GM23338 (cell line): ENCODE measurements at regions not wholly inside any gene's neighbourhood (a gene's known extent, or its start where the extent isn't known, plus 50 kb on each side); places are given as distances from the start of the nearest gene placed in this dataset.

Experiments
- ATAC-seq: fragments of 200-7000 bp; cut with Tn5 transposase; 3 replicates; pipeline ENCODE4 v1.9.1; 2020
- DNase-seq: peaks from one replicate; pipeline ENCODE4 v3.0.0-alpha.2; 2015; ENCODE audit warnings: low spot score
- H2AFZ ChIP-seq: fragments of 200-600 bp; sonication (generic); 2 replicates; pipeline ENCODE4 v1.8.0; 2016; ENCODE audit warnings: antibody characterized with exemption, mild to moderate bottlenecking, moderate library complexity
- H3F3A ChIP-seq: fragments of 200-600 bp; sonication (generic); replicated peaks from 2 replicates; pipeline ENCODE4 v1.8.0; 2017; ENCODE audit warnings: antibody characterized with exemption, mixed run types, low read depth
- H3K27ac ChIP-seq: fragments of 200-600 bp; sonication (generic); 2 replicates; pipeline ENCODE4 v1.6.1; 2016; ENCODE audit warnings: low read depth
- H3K27me3 ChIP-seq: fragments of 200-600 bp; sonication (generic); 2 replicates; pipeline ENCODE4 v1.8.0; 2016; ENCODE audit warnings: mild to moderate bottlenecking, mixed run types, moderate library complexity; ENCODE audit not compliant: insufficient read depth
- H3K36me3 ChIP-seq: fragments of 200-600 bp; sonication (generic); 2 replicates; pipeline ENCODE4 v1.8.0; 2016; ENCODE audit warnings: mild to moderate bottlenecking; ENCODE audit not compliant: insufficient read depth
- H3K4me1 ChIP-seq: fragments of 200-600 bp; sonication (generic); 2 replicates; pipeline ENCODE4 v1.8.0; 2016; ENCODE audit warnings: mild to moderate bottlenecking, moderate library complexity; ENCODE audit not compliant: insufficient read depth
- H3K4me2 ChIP-seq: fragments of 200-600 bp; sonication (generic); 2 replicates; pipeline ENCODE4 v1.7.1; 2017; ENCODE audit warnings: mixed run types
- H3K4me3 ChIP-seq: fragments of 200-600 bp; sonication (generic); 2 replicates; pipeline ENCODE4 v1.6.1; 2016; ENCODE audit warnings: mixed run types
- H3K79me2 ChIP-seq: fragments of 200-600 bp; sonication (generic); replicated peaks from 2 replicates; pipeline ENCODE4 v1.8.0; 2017; ENCODE audit warnings: mild to moderate bottlenecking; ENCODE audit not compliant: insufficient read depth
- H3K9me2 ChIP-seq: fragments of 200-600 bp; sonication (generic); 2 replicates; pipeline ENCODE4 v1.8.0; 2017; ENCODE audit not compliant: insufficient read depth
- H4K20me1 ChIP-seq: fragments of 200-600 bp; sonication (generic); replicated peaks from 2 replicates; pipeline ENCODE4 v1.8.0; 2017; ENCODE audit warnings: mild to moderate bottlenecking; ENCODE audit not compliant: insufficient read depth
- H3K27ac Mint-ChIP-seq: 2 replicates; pipeline ENCODE4 v1.8.0; 2020; ENCODE audit warnings: inconsistent platforms, mild to moderate bottlenecking, moderate library complexity, mixed read lengths
- H3K27me3 Mint-ChIP-seq: 3 replicates; pipeline ENCODE4 v1.8.0; 2022; ENCODE audit warnings: low read depth, mild to moderate bottlenecking, moderate library complexity, mixed read lengths, inconsistent platforms; ENCODE audit not compliant: insufficient read depth, poor library complexity
- H3K36me3 Mint-ChIP-seq: 3 replicates; pipeline ENCODE4 v1.8.0; 2021; ENCODE audit warnings: low read depth, mild to moderate bottlenecking, inconsistent platforms, moderate library complexity, mixed read lengths
- H3K4me1 Mint-ChIP-seq: 3 replicates; pipeline ENCODE4 v1.8.0; 2020; ENCODE audit warnings: mild to moderate bottlenecking, inconsistent platforms, mixed read lengths
- H3K4me3 Mint-ChIP-seq: 3 replicates; pipeline ENCODE4 v1.8.0; 2021; ENCODE audit warnings: moderate library complexity, mild to moderate bottlenecking, inconsistent platforms, mixed read lengths
- H3K9me3 Mint-ChIP-seq: 3 replicates; pipeline ENCODE4 v1.8.0; 2020; ENCODE audit warnings: moderate library complexity, mild to moderate bottlenecking, inconsistent platforms, mixed read lengths
- CREB1 ChIP-seq: fragments of 250-450 bp; sonication (Bioruptor Pico); IDR thresholded peaks from 2 replicates; pipeline ENCODE4 v1.5.0; 2020; ENCODE audit warnings: low read depth, mild to moderate bottlenecking, moderate library complexity
- CTCF ChIP-seq, 2 experiments: fragments of 200-600 bp in 1 of 2; sonication (generic) in 1 of 2; conservative IDR thresholded peaks; 2 replicates each; pipeline versions ENCODE4 v1.5.1 to v1.6.1; 2016 to 2017; ENCODE audit warnings: antibody characterized with exemption in 2 of 2, low read depth in 2 of 2, mild to moderate bottlenecking in 2 of 2, moderate library complexity in 1 of 2
- EZH2 ChIP-seq: fragments of 200-600 bp; sonication (generic); IDR thresholded peaks from one replicate; pipeline ENCODE4 v1.8.0; 2017; ENCODE audit warnings: antibody characterized with exemption, mild to moderate bottlenecking, low read depth; ENCODE audit not compliant: unreplicated experiment
- EZH2phosphoT487 ChIP-seq: fragments of 200-600 bp; sonication (generic); IDR thresholded peaks from one replicate; pipeline ENCODE4 v1.8.1; 2018; ENCODE audit warnings: antibody characterized with exemption; ENCODE audit not compliant: unreplicated experiment
- NANOG ChIP-seq: IDR thresholded peaks from 2 replicates; pipeline ENCODE4 v1.6.1; 2016; ENCODE audit warnings: antibody characterized with exemption, borderline replicate concordance
- POLR2AphosphoS5 ChIP-seq: IDR thresholded peaks from 2 replicates; pipeline ENCODE4 v1.6.1; 2016; ENCODE audit warnings: antibody characterized with exemption, low read depth
- ZNF114 ChIP-seq: fragments of 250-450 bp; sonication (Bioruptor Pico); IDR thresholded peaks from 2 replicates; pipeline ENCODE4 v1.5.0; 2020; ENCODE audit warnings: mild to moderate bottlenecking, moderate library complexity
- ZNF331 ChIP-seq: fragments of 250-450 bp; sonication (Bioruptor Pico); IDR thresholded peaks from 2 replicates; pipeline ENCODE4 v1.5.0; 2020; ENCODE audit warnings: low read depth, mild to moderate bottlenecking, moderate library complexity
- ZNF462 ChIP-seq: fragments of 250-450 bp; sonication (Bioruptor Pico); IDR thresholded peaks from 2 replicates; pipeline ENCODE4 v1.5.0; 2020; ENCODE audit warnings: mild to moderate bottlenecking, moderate library complexity
- TF ChIP-seq, protein P1 (sequence below): IDR thresholded peaks from one replicate; pipeline ENCODE4 v1.6.1; 2018; ENCODE audit warnings: antibody characterized with exemption; ENCODE audit not compliant: unreplicated experiment
- TF ChIP-seq, protein P2 (sequence below): IDR thresholded peaks from 2 replicates; pipeline ENCODE4 v1.6.1; 2016; ENCODE audit warnings: antibody characterized with exemption

DNA sequence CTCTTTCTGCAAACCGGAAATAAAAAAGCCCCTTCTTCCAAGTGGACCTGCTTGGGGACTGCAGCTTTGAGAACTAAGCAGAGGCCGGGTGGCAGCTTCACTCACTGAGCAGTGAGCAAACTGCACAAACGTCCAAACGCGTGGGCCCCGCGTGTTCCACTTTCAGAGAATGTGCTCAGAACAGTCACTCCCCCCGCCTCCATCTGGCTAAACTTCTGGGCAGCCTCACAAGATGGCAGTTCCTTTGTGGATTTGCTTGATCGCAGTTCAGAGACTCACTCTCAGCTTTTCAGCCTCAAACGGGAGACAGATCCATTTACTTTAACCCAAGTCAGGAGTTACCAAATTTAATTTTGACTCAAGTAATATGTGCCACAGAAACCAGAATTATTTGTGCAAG lies 216.6 kb downstream of the TLE1 start (continued):
- no peak for TF ChIP-seq ZNF462 (CRISPR knock-in tag)
- TF ChIP-seq EZH2, result no peak
- no peak for TF ChIP-seq ZNF114 (CRISPR knock-in tag)
- TF ChIP-seq POLR2AphosphoS5, result no peak
- TF ChIP-seq CREB1, result no peak

- TF ChIP-seq, protein P1, sequence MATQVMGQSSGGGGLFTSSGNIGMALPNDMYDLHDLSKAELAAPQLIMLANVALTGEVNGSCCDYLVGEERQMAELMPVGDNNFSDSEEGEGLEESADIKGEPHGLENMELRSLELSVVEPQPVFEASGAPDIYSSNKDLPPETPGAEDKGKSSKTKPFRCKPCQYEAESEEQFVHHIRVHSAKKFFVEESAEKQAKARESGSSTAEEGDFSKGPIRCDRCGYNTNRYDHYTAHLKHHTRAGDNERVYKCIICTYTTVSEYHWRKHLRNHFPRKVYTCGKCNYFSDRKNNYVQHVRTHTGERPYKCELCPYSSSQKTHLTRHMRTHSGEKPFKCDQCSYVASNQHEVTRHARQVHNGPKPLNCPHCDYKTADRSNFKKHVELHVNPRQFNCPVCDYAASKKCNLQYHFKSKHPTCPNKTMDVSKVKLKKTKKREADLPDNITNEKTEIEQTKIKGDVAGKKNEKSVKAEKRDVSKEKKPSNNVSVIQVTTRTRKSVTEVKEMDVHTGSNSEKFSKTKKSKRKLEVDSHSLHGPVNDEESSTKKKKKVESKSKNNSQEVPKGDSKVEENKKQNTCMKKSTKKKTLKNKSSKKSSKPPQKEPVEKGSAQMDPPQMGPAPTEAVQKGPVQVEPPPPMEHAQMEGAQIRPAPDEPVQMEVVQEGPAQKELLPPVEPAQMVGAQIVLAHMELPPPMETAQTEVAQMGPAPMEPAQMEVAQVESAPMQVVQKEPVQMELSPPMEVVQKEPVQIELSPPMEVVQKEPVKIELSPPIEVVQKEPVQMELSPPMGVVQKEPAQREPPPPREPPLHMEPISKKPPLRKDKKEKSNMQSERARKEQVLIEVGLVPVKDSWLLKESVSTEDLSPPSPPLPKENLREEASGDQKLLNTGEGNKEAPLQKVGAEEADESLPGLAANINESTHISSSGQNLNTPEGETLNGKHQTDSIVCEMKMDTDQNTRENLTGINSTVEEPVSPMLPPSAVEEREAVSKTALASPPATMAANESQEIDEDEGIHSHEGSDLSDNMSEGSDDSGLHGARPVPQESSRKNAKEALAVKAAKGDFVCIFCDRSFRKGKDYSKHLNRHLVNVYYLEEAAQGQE, result no peak
- TF ChIP-seq CREB1, result no peak
- TF ChIP-seq NANOG, result no peak
- no peak for TF ChIP-seq POLR2AphosphoS5
- TF ChIP-seq EZH2, result no peak
- no peak for TF ChIP-seq ZNF331
- TF ChIP-seq, protein P2, sequence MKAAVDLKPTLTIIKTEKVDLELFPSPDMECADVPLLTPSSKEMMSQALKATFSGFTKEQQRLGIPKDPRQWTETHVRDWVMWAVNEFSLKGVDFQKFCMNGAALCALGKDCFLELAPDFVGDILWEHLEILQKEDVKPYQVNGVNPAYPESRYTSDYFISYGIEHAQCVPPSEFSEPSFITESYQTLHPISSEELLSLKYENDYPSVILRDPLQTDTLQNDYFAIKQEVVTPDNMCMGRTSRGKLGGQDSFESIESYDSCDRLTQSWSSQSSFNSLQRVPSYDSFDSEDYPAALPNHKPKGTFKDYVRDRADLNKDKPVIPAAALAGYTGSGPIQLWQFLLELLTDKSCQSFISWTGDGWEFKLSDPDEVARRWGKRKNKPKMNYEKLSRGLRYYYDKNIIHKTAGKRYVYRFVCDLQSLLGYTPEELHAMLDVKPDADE, result no peak
- TF ChIP-seq CTCF (conservative IDR thresholded peaks at IDR 0.05; ENCODE audit: low read depth in 2 of 2), result no peak
- no peak for TF ChIP-seq EZH2phosphoT487
- no peaks in the 10 kb centered on the region for H3K27me3 ChIP-seq
- H3K27ac ChIP-seq, result no peak overlapping the region
- no peak overlapping the region for H3K4me3 Mint-ChIP-seq
- H3F3A ChIP-seq, result no peaks in the 10 kb centered on the region
- H3K36me3 Mint-ChIP-seq, result no peaks in the 10 kb centered on the region
- H3K9me2 ChIP-seq, result peaks cover 3% of the 10 kb centered on the region; the same call in 1 of the 2 replicates
- ATAC-seq (no peak), DNase-seq (no peak)
- H3K27me3 Mint-ChIP-seq, result no peaks in the 10 kb centered on the region
- H3K4me1 ChIP-seq, result no peaks in the 10 kb centered on the region
- H3K4me2 ChIP-seq, result no peak overlapping the region
- no peaks in the 10 kb centered on the region for H3K79me2 ChIP-seq
- no peaks in the 10 kb centered on the region for H4K20me1 ChIP-seq
- H3K4me3 ChIP-seq, result no peak overlapping the region
- H3K36me3 ChIP-seq, result no peaks in the 10 kb centered on the region
- H3K4me1 Mint-ChIP-seq, result peaks cover 5% of the 10 kb centered on the region; the same call in 2 of the 3 replicates
- H3K9me3 Mint-ChIP-seq, result no peaks in the 10 kb centered on the region
- no peak overlapping the region for H2AFZ ChIP-seq
- H3K27ac Mint-ChIP-seq, result no peak overlapping the region
These were observed 218.5 kb downstream of the TLE1 start for GRCh38 chr9:81470864-81471263.
